Hepatocyte (in vitro differentiated cells): ENCODE measurements at regions not wholly inside any gene's neighbourhood (a gene's known extent, or its start where the extent isn't known, plus 50 kb on each side); places are given as distances from the start of the nearest gene placed in this dataset.

ENCODE experiments used
- DNase-seq: peaks from one replicate; pipeline ENCODE4 v3.0.0-alpha.2; 2016; ENCODE audit warnings: low spot score
- H2AFZ ChIP-seq: fragments of 200-600 bp; sonication (generic); 2 replicates; pipeline ENCODE4 v1.6.0; 2016; ENCODE audit warnings: antibody characterized with exemption, mild to moderate bottlenecking
- H3K27ac ChIP-seq: fragments of 200-600 bp; sonication (generic); 2 replicates; pipeline ENCODE4 v1.5.1; 2016; ENCODE audit warnings: mild to moderate bottlenecking
- H3K27me3 ChIP-seq: fragments of 200-600 bp; sonication (generic); 2 replicates; pipeline ENCODE4 v1.6.1; 2016
- H3K36me3 ChIP-seq: fragments of 200-600 bp; sonication (generic); replicated peaks from 2 replicates; pipeline ENCODE4 v1.5.1; 2016; ENCODE audit warnings: low read depth; ENCODE audit not compliant: insufficient read depth
- H3K4me1 ChIP-seq: fragments of 200-600 bp; sonication (generic); 2 replicates; pipeline ENCODE4 v1.5.1; 2016; ENCODE audit warnings: mild to moderate bottlenecking, moderate library complexity; ENCODE audit not compliant: insufficient read depth
- H3K4me2 ChIP-seq: fragments of 200-600 bp; sonication (generic); 2 replicates; pipeline ENCODE4 v1.6.0; 2016
- H3K4me3 ChIP-seq: fragments of 200-600 bp; sonication (generic); 2 replicates; pipeline ENCODE4 v1.5.1; 2016; ENCODE audit warnings: mild to moderate bottlenecking
- H3K79me2 ChIP-seq: fragments of 200-600 bp; sonication (generic); 2 replicates; pipeline ENCODE4 v1.6.0; 2017; ENCODE audit warnings: mild to moderate bottlenecking
- H3K9me2 ChIP-seq: fragments of 200-600 bp; sonication (generic); replicated peaks from 2 replicates; pipeline ENCODE4 v1.6.0; 2017; ENCODE audit warnings: mild to moderate bottlenecking; ENCODE audit not compliant: insufficient read depth
- H3K9me3 ChIP-seq: fragments of 200-600 bp; sonication (generic); 2 replicates; pipeline ENCODE4 v1.5.1; 2016; ENCODE audit warnings: low read depth, mild to moderate bottlenecking
- H4K20me1 ChIP-seq: fragments of 200-600 bp; sonication (generic); 2 replicates; pipeline ENCODE4 v1.6.0; 2016; ENCODE audit warnings: mild to moderate bottlenecking; ENCODE audit not compliant: insufficient read depth, poor library complexity, severe bottlenecking
- CTCF ChIP-seq: fragments of 200-600 bp; sonication (generic); IDR thresholded peaks from 2 replicates; pipeline ENCODE4 v1.5.1; 2016; ENCODE audit warnings: antibody characterized with exemption, mild to moderate bottlenecking; ENCODE audit not compliant: poor library complexity
- EZH2 ChIP-seq: fragments of 200-600 bp; sonication (generic); IDR thresholded peaks from 2 replicates; pipeline ENCODE4 v1.6.1; 2016; ENCODE audit warnings: antibody characterized with exemption, mild to moderate bottlenecking, borderline replicate concordance
- EZH2phosphoT487 ChIP-seq: fragments of 200-600 bp; sonication (generic); IDR thresholded peaks from one replicate; pipeline ENCODE4 v1.6.1; 2018; ENCODE audit warnings: antibody characterized with exemption, mild to moderate bottlenecking, low read depth, moderate library complexity; ENCODE audit not compliant: unreplicated experiment, severe bottlenecking
- WGBS: methylation state at CpG from one replicate; pipeline ENCODE4 v1.1.6; 2016; ENCODE audit warnings: low lambda C conversion rate; ENCODE audit errors: missing lambda C conversion rate; 5-methylcytosine and 5-hydroxymethylcytosine counted together

- TF ChIP-seq CTCF (no peak), EZH2phosphoT487 (no peak), EZH2 (no peak)
- H4K20me1 ChIP-seq: no peaks in the 10 kb centered on the region
- no peaks in the 10 kb centered on the region for H3K9me2 ChIP-seq
- no peak for DNase-seq
- H3K4me2 ChIP-seq: no peak overlapping the region
- no peaks in the 10 kb centered on the region for H3K36me3 ChIP-seq
- H2AFZ ChIP-seq: no peak overlapping the region
- no peaks in the 10 kb centered on the region for H3K27me3 ChIP-seq
- H3K79me2 ChIP-seq: no peaks in the 10 kb centered on the region
- H3K4me3 ChIP-seq: no peak overlapping the region
- 92% methylated on average over 13 of the region's 13 CpGs for WGBS
- peaks cover 22% of the 10 kb centered on the region for H3K4me1 ChIP-seq
- H3K9me3 ChIP-seq: no peaks in the 10 kb centered on the region
- no peak overlapping the region for H3K27ac ChIP-seq
Observed at GRCh38 chr3:196131921-196132320, 50.0 kb upstream of the TFRC start.
